Loucy (cell line): ENCODE measurements at regions not wholly inside any gene's neighbourhood (a gene's known extent, or its start where the extent isn't known, plus 50 kb on each side); places are given as distances from the start of the nearest gene placed in this dataset.

Experiments
- CTCF ChIP-seq: fragments of 200-600 bp; sonication (generic); conservative IDR thresholded peaks from 2 replicates; pipeline ENCODE4 v1.5.1; 2014; ENCODE audit warnings: mild to moderate bottlenecking, antibody characterized with exemption, low read length
- EZH2phosphoT487 ChIP-seq: fragments of 200-600 bp; IDR thresholded peaks from 2 replicates; pipeline ENCODE4 v1.6.1; 2018; ENCODE audit warnings: antibody characterized with exemption, mild to moderate bottlenecking, moderate library complexity, borderline replicate concordance

- TF ChIP-seq CTCF = no peak
- no peak for TF ChIP-seq EZH2phosphoT487
These were observed 1705.3 kb upstream of the CDH9 start for GRCh38 chr5:28743716-28744110.
